GM12878 (cell line): ENCODE measurements at regions not wholly inside any gene's neighbourhood (a gene's known extent, or its start where the extent isn't known, plus 50 kb on each side); places are given as distances from the start of the nearest gene placed in this dataset.
"Not testable (repeated sequence)": the region's sequence is repeated elsewhere in the genome, so short reads cannot be mapped to it uniquely, and the experiment has no call there.

ENCODE experiments used
- CEBPB ChIP-seq, 2 experiments: fragments of 150-350 bp in 1 of 2; IDR thresholded peaks; 2 replicates each; pipeline ENCODE4 v1.6.1; 2012 to 2014; ENCODE audit warnings: low read depth in 2 of 2, low read length in 2 of 2, borderline replicate concordance in 1 of 2, inconsistent platforms in 1 of 2
- EGR1 ChIP-seq, 2 experiments: IDR thresholded peaks; 1 replicate in 1 of 2; 2 replicates in 1 of 2; pipeline ENCODE4 v1.6.1; 2011 to 2012; ENCODE audit warnings: low read depth in 2 of 2, low read length in 2 of 2, borderline replicate concordance in 1 of 2, mild to moderate bottlenecking in 1 of 2, moderate library complexity in 1 of 2
- HDAC6 ChIP-seq: fragments of 200-600 bp; sonication (generic); IDR thresholded peaks from one replicate; pipeline ENCODE4 v1.8.0; 2017; ENCODE audit warnings: antibody characterized with exemption; ENCODE audit not compliant: unreplicated experiment
- MTA2 ChIP-seq: fragments of 450-650 bp; IDR thresholded peaks from 2 replicates; pipeline ENCODE4 v1.6.1; 2016; ENCODE audit warnings: low read depth, mild to moderate bottlenecking, moderate library complexity
- RAD21 ChIP-seq: IDR thresholded peaks from 2 replicates; pipeline ENCODE4 v1.6.1; 2011; ENCODE audit warnings: mild to moderate bottlenecking, low read depth, low read length, moderate library complexity; ENCODE audit not compliant: insufficient read depth
- TAF1 ChIP-seq: IDR thresholded peaks from 2 replicates; pipeline ENCODE4 v1.6.1; 2011; ENCODE audit warnings: mild to moderate bottlenecking, low read depth, low read length, borderline replicate concordance
- TF ChIP-seq, protein P1 (sequence below), 3 experiments: IDR thresholded peaks in 2 of 3; conservative IDR thresholded peaks in 1 of 3; 2 replicates each; pipeline ENCODE4 v1.5.1; 2011; ENCODE audit warnings: low read depth in 3 of 3, low read length in 3 of 3, mild to moderate bottlenecking in 3 of 3, control low read depth in 2 of 3, moderate library complexity in 2 of 3, inconsistent platforms in 1 of 3, mixed read lengths in 1 of 3; ENCODE audit not compliant: control insufficient read depth in 2 of 3, insufficient read depth in 1 of 3; ENCODE audit errors: extremely low read depth in 1 of 3
- TF ChIP-seq, protein P2 (sequence below): IDR thresholded peaks from 2 replicates; pipeline ENCODE4 v1.6.1; 2012; ENCODE audit warnings: improper control_type of control experiment, low read depth, low read length; ENCODE audit not compliant: insufficient replicate concordance
- TF ChIP-seq, protein P3 (sequence below): fragments of 450-650 bp; formaldehyde crosslinking; IDR thresholded peaks from 2 replicates; pipeline ENCODE4 v1.4.0; 2022; ENCODE audit warnings: mild to moderate bottlenecking, moderate library complexity
- TF ChIP-seq, protein P4 (sequence below): IDR thresholded peaks from 2 replicates; pipeline ENCODE4 v1.6.1; 2012; ENCODE audit warnings: low read depth, low read length, improper control_type of control experiment

DNA sequence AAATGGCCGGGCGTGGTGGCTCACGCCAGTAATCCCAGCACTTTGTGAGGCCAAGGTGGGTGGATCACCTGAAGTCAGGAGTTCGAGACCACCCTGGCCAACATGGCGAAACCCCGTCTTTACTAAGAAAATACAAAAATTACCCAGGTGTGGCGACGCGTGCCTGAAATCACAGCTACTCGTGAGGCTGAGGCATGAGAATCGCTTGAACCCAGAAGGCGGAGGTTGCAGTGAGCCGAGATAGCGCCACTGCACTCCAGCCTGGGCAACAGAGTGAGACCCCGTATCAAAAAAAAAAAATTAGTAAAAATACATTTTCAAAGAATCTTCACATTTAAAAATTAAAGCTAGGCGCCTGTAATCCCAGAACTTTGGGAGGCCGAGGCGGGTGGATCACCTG is 125.6 kb upstream of the BTN3A2 start:
- TF ChIP-seq RAD21; EGR1 (IDR thresholded peaks at IDR 0.05; ENCODE audit: borderline replicate concordance in 1 of 2, low read depth in 2 of 2, low read length in 2 of 2); TAF1; MTA2; HDAC6; CEBPB (IDR thresholded peaks at IDR 0.05; ENCODE audit: borderline replicate concordance in 1 of 2, low read depth in 2 of 2, low read length in 2 of 2): not testable (repeated sequence)
- TF ChIP-seq, protein P1, sequence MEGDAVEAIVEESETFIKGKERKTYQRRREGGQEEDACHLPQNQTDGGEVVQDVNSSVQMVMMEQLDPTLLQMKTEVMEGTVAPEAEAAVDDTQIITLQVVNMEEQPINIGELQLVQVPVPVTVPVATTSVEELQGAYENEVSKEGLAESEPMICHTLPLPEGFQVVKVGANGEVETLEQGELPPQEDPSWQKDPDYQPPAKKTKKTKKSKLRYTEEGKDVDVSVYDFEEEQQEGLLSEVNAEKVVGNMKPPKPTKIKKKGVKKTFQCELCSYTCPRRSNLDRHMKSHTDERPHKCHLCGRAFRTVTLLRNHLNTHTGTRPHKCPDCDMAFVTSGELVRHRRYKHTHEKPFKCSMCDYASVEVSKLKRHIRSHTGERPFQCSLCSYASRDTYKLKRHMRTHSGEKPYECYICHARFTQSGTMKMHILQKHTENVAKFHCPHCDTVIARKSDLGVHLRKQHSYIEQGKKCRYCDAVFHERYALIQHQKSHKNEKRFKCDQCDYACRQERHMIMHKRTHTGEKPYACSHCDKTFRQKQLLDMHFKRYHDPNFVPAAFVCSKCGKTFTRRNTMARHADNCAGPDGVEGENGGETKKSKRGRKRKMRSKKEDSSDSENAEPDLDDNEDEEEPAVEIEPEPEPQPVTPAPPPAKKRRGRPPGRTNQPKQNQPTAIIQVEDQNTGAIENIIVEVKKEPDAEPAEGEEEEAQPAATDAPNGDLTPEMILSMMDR (IDR thresholded peaks at IDR 0.05 in 2 of 3, conservative IDR thresholded peaks at IDR 0.05 in 1 of 3; ENCODE audit: control insufficient read depth in 2 of 3, extremely low read depth in 1 of 3, insufficient read depth in 1 of 3, low read depth in 3 of 3, low read length in 3 of 3), result not testable (repeated sequence)
- TF ChIP-seq, protein P2, sequence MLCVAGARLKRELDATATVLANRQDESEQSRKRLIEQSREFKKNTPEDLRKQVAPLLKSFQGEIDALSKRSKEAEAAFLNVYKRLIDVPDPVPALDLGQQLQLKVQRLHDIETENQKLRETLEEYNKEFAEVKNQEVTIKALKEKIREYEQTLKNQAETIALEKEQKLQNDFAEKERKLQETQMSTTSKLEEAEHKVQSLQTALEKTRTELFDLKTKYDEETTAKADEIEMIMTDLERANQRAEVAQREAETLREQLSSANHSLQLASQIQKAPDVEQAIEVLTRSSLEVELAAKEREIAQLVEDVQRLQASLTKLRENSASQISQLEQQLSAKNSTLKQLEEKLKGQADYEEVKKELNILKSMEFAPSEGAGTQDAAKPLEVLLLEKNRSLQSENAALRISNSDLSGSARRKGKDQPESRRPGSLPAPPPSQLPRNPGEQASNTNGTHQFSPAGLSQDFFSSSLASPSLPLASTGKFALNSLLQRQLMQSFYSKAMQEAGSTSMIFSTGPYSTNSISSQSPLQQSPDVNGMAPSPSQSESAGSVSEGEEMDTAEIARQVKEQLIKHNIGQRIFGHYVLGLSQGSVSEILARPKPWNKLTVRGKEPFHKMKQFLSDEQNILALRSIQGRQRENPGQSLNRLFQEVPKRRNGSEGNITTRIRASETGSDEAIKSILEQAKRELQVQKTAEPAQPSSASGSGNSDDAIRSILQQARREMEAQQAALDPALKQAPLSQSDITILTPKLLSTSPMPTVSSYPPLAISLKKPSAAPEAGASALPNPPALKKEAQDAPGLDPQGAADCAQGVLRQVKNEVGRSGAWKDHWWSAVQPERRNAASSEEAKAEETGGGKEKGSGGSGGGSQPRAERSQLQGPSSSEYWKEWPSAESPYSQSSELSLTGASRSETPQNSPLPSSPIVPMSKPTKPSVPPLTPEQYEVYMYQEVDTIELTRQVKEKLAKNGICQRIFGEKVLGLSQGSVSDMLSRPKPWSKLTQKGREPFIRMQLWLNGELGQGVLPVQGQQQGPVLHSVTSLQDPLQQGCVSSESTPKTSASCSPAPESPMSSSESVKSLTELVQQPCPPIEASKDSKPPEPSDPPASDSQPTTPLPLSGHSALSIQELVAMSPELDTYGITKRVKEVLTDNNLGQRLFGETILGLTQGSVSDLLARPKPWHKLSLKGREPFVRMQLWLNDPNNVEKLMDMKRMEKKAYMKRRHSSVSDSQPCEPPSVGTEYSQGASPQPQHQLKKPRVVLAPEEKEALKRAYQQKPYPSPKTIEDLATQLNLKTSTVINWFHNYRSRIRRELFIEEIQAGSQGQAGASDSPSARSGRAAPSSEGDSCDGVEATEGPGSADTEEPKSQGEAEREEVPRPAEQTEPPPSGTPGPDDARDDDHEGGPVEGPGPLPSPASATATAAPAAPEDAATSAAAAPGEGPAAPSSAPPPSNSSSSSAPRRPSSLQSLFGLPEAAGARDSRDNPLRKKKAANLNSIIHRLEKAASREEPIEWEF, result not testable (repeated sequence)
- TF ChIP-seq, protein P3, sequence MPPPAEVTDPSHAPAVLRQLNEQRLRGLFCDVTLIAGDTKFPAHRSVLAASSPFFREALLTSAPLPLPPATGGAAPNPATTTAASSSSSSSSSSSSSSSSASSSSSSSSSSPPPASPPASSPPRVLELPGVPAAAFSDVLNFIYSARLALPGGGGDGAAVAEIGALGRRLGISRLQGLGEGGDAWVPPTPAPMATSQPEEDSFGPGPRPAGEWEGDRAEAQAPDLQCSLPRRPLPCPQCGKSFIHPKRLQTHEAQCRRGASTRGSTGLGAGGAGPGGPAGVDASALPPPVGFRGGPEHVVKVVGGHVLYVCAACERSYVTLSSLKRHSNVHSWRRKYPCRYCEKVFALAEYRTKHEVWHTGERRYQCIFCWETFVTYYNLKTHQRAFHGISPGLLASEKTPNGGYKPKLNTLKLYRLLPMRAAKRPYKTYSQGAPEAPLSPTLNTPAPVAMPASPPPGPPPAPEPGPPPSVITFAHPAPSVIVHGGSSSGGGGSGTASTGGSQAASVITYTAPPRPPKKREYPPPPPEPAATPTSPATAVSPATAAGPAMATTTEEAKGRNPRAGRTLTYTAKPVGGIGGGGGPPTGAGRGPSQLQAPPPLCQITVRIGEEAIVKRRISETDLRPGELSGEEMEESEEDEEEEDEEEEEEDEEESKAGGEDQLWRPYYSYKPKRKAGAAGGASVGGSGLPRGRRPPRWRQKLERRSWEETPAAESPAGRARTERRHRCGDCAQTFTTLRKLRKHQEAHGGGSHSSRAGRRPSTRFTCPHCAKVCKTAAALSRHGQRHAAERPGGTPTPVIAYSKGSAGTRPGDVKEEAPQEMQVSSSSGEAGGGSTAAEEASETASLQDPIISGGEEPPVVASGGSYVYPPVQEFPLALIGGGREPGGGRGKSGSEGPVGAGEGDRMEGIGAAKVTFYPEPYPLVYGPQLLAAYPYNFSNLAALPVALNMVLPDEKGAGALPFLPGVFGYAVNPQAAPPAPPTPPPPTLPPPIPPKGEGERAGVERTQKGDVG, result not testable (repeated sequence)
- TF ChIP-seq, protein P4, sequence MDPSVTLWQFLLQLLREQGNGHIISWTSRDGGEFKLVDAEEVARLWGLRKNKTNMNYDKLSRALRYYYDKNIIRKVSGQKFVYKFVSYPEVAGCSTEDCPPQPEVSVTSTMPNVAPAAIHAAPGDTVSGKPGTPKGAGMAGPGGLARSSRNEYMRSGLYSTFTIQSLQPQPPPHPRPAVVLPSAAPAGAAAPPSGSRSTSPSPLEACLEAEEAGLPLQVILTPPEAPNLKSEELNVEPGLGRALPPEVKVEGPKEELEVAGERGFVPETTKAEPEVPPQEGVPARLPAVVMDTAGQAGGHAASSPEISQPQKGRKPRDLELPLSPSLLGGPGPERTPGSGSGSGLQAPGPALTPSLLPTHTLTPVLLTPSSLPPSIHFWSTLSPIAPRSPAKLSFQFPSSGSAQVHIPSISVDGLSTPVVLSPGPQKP, result not testable (repeated sequence)
